Astrocyte of the cerebellum (primary cell): ENCODE measurements at regions not wholly inside any gene's neighbourhood (a gene's known extent, or its start where the extent isn't known, plus 50 kb on each side); places are given as distances from the start of the nearest gene placed in this dataset.
A peak's percentile ranks its signal among the peaks of the same experiment; 100 is the strongest.
"Not testable (repeated sequence)": the region's sequence is repeated elsewhere in the genome, so short reads cannot be mapped to it uniquely, and the experiment has no call there.

Experiments
- DNase-seq: peaks from one replicate; pipeline ENCODE4 v3.0.0-alpha.2; 2011; ENCODE audit warnings: low read depth
- H3K4me3 ChIP-seq: 2 replicates; pipeline ENCODE4 v1.5.1; 2011; ENCODE audit warnings: mild to moderate bottlenecking, low read depth, low read length, moderate library complexity
- in situ Hi-C: cut with HindIII; loops from 2 replicates; pipeline ENCODE4 v1.10.0; 2017; ENCODE audit warnings: low sequenced_read_pairs
- TF ChIP-seq, protein P1 (sequence below): IDR thresholded peaks from 2 replicates; pipeline ENCODE4 v1.5.1; 2012; ENCODE audit warnings: low read length, low read depth, moderate library complexity, mild to moderate bottlenecking; ENCODE audit errors: missing control alignments

- in situ Hi-C loops: no loop called here
- TF ChIP-seq, protein P1, sequence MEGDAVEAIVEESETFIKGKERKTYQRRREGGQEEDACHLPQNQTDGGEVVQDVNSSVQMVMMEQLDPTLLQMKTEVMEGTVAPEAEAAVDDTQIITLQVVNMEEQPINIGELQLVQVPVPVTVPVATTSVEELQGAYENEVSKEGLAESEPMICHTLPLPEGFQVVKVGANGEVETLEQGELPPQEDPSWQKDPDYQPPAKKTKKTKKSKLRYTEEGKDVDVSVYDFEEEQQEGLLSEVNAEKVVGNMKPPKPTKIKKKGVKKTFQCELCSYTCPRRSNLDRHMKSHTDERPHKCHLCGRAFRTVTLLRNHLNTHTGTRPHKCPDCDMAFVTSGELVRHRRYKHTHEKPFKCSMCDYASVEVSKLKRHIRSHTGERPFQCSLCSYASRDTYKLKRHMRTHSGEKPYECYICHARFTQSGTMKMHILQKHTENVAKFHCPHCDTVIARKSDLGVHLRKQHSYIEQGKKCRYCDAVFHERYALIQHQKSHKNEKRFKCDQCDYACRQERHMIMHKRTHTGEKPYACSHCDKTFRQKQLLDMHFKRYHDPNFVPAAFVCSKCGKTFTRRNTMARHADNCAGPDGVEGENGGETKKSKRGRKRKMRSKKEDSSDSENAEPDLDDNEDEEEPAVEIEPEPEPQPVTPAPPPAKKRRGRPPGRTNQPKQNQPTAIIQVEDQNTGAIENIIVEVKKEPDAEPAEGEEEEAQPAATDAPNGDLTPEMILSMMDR: no peak
- H3K4me3 ChIP-seq: no peak overlapping the region
- no peak for DNase-seq
These were observed 341.0 kb upstream of the UBE2E2 start for GRCh38 chr3:22862111-22862510.

- in situ Hi-C loops, DNase-seq: not testable (repeated sequence)
These were observed 320.3 kb upstream of the UBE2E2 start for GRCh38 chr3:22882834-22883233.

DNA sequence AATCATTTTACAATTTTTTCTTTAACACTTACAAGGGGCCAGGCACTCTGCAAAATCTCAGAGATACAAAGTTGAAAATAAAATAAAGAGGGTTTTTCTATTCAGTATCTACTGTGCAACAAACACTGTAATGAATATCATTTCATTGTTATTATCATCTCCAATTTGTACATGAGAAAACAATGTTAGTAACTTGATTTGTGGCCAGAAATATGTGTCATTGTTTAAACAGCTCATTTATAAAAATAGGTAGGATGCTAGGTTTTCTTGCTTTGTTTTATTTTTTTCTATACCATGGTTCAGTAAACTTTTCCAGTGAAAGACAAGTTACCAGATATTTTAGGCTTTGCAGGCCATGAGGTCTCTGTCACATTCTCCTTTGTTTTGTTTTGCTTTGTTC is 318.1 kb upstream of the UBE2E2 start:
- no peak overlapping the region for H3K4me3 ChIP-seq
- in situ Hi-C loops: no loop called here
- DNase-seq: no peak
- TF ChIP-seq, protein P1: no peak

More at GRCh38 chr3:22882834-22883233, 320.3 kb upstream of the UBE2E2 start:
- H3K4me3 ChIP-seq: not testable (repeated sequence)

DNA sequence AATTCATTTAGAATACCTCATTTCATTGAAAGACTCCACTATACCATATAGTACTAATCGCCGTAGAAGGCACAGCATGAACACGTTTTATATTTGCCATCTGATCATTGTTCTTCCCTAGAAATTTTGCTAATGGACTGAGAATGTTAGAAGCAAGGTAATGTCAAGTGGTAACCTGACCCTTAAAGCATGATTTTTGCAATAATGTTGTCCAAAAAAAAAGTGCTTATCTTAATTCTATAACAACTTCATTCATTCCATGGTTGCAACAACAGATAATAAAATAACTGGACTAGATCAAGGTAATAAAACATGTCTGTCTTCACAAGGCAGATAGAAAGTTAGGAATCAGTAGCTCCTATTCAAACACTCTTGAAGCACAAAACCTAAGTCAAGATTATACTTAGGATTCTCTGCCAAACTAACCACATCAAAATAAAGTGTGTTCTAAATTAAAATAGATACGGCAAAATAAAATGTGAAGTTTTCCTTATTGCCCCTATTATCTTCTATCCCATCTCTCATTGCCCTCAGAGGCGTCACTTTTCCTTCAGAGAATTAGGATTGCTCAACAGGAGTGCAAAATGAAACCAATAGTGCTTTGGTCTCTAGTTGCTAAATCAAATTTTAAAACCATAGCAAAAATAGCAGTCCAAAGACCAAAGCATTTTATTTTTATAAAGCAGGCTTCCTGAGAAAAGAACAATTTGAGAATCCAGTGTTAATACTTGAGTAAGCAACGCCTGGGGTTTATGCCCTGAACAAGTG is 317.4 kb upstream of the UBE2E2 start:
- no peak overlapping the region for H3K4me3 ChIP-seq
- in situ Hi-C loops: no loop called here
- no peak for DNase-seq
- TF ChIP-seq, protein P1: no peak

GRCh38 chr3:22886439-22887068 is 316.6 kb upstream of the UBE2E2 start:
- H3K4me3 ChIP-seq: no peak overlapping the region
- TF ChIP-seq, protein P1: no peak
- no peak for DNase-seq
- in situ Hi-C loops: no loop called here

GRCh38 chr3:22887664-22888291 is 315.3 kb upstream of the UBE2E2 start:
- H3K4me3 ChIP-seq: no peak overlapping the region
- in situ Hi-C loops: no loop called here
- DNase-seq: no peak
- TF ChIP-seq, protein P1: peak; percentile 70

DNA sequence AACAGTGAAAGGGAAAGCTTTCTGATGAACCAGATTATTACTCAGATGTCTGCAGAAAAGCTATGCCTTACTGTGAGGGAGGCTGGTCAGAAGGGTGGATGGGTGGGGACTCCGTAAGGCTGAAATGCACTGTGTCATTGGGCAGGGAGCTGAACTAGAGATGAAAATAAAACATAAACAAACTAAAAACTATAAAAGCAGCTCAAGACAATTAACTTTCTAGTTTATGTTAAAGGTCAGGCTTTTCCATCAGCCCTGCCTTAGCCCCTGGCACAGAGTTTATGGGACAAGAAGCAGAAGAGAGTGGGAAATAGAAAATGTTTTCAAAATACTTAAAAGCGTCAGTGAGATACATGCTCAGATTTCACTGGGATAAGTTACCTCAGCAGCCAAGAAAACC is 310.0 kb upstream of the UBE2E2 start:
- no peak for DNase-seq
- TF ChIP-seq, protein P1: no peak
- in situ Hi-C loops: no loop called here
- no peak overlapping the region for H3K4me3 ChIP-seq
